HEK293 (cell line): ENCODE measurements at regions not wholly inside any gene's neighbourhood (a gene's known extent, or its start where the extent isn't known, plus 50 kb on each side); places are given as distances from the start of the nearest gene placed in this dataset.
"Not testable (repeated sequence)": the region's sequence is repeated elsewhere in the genome, so short reads cannot be mapped to it uniquely, and the experiment has no call there.

Source experiments
- CTCF ChIP-seq: fragments of 450-650 bp; formaldehyde crosslinking; IDR thresholded peaks from 2 replicates; pipeline ENCODE4 v1.5.1; 2016; ENCODE audit warnings: missing biosample characterization, missing genetic modification characterization
- KLF17 ChIP-seq: fragments of 450-650 bp; formaldehyde crosslinking; IDR thresholded peaks from 2 replicates; pipeline ENCODE4 v1.5.1; 2016; ENCODE audit warnings: missing biosample characterization, missing genetic modification characterization
- MEIS1 ChIP-seq: sonication (generic); formaldehyde crosslinking; IDR thresholded peaks from 2 replicates; pipeline ENCODE4 v1.8.1; 2022; ENCODE audit warnings: missing genetic modification reagents, mild to moderate bottlenecking, borderline replicate concordance
- REST ChIP-seq: fragments of 450-650 bp; formaldehyde crosslinking; IDR thresholded peaks from 2 replicates; pipeline ENCODE4 v1.5.1; 2016; ENCODE audit warnings: missing biosample characterization, missing genetic modification characterization
- SP2 ChIP-seq: fragments of 450-650 bp; formaldehyde crosslinking; IDR thresholded peaks from 2 replicates; pipeline ENCODE4 v1.5.1; 2016; ENCODE audit warnings: missing biosample characterization, missing genetic modification characterization
- YY1 ChIP-seq: fragments of 450-650 bp; formaldehyde crosslinking; IDR thresholded peaks from 2 replicates; pipeline ENCODE4 v1.5.1; 2018; ENCODE audit warnings: missing biosample characterization, missing genetic modification characterization
- ZNF214 ChIP-seq: fragments of 450-650 bp; formaldehyde crosslinking; IDR thresholded peaks from 2 replicates; pipeline ENCODE4 v1.5.1; 2017; ENCODE audit warnings: missing biosample characterization, mild to moderate bottlenecking, missing genetic modification characterization, borderline replicate concordance
- ZNF274 ChIP-seq, 2 experiments: fragments of 200-500 bp in 1 of 2; fragments of 450-650 bp in 1 of 2; sonication (Bioruptor generic) in 1 of 2; formaldehyde crosslinking in 1 of 2; IDR thresholded peaks; 2 replicates each; pipeline versions ENCODE4 v1.5.1 to v1.6.1; 2014 to 2016; ENCODE audit warnings: borderline replicate concordance in 1 of 2, inconsistent platforms in 1 of 2, low read length in 1 of 2, missing biosample characterization in 1 of 2, missing genetic modification characterization in 1 of 2
- ZNF292 ChIP-seq: fragments of 450-650 bp; formaldehyde crosslinking; IDR thresholded peaks from 2 replicates; pipeline ENCODE4 v1.5.1; 2016; ENCODE audit warnings: low read depth, missing biosample characterization, missing genetic modification characterization, borderline replicate concordance
- ZNF37A ChIP-seq: fragments of 450-650 bp; IDR thresholded peaks from 2 replicates; pipeline ENCODE4 v1.5.1; 2018; ENCODE audit warnings: missing biosample characterization, missing genetic modification characterization
- ZNF416 ChIP-seq: fragments of 450-650 bp; formaldehyde crosslinking; IDR thresholded peaks from 2 replicates; pipeline ENCODE4 v1.5.1; 2016; ENCODE audit warnings: missing biosample characterization, missing genetic modification characterization
- ZNF530 ChIP-seq: fragments of 450-650 bp; formaldehyde crosslinking; IDR thresholded peaks from 2 replicates; pipeline ENCODE4 v1.5.1; 2016; ENCODE audit warnings: low read depth, missing biosample characterization, missing genetic modification characterization
- ZSCAN18 ChIP-seq: fragments of 450-650 bp; formaldehyde crosslinking; IDR thresholded peaks from 2 replicates; pipeline ENCODE4 v1.5.1; 2016; ENCODE audit warnings: missing biosample characterization, missing genetic modification characterization

GRCh38 chr15:20648402-20648975 lies 106.9 kb upstream of the GOLGA6L6 start:
- TF ChIP-seq ZNF274 (IDR thresholded peaks at IDR 0.05; ENCODE audit: low read length); ZNF274 (tag by site-specific recombination; IDR thresholded peaks at IDR 0.05; ENCODE audit: borderline replicate concordance); REST (tag by site-specific recombination); CTCF (tag by site-specific recombination); ZNF214 (tag by site-specific recombination); SP2; ZSCAN18; MEIS1 (CRISPR knock-in tag); ZNF37A (tag by site-specific recombination); KLF17 (tag by site-specific recombination); ZNF530 (tag by site-specific recombination); ZNF292 (tag by site-specific recombination); ZNF416; YY1 (tag by site-specific recombination): not testable (repeated sequence)
